ENCODE measurements at regions not wholly inside any gene's neighbourhood (a gene's known extent, or its start where the extent isn't known, plus 50 kb on each side); places are given as distances from the start of the nearest gene placed in this dataset.

- Histone ChIP-seq H3K4me1 (ENCODE audit: control insufficient read depth in 5 of 5, insufficient read depth in 5 of 5, low read length in 5 of 5) (no peaks in the 10 kb centered on the region), H3K27me3 (ENCODE audit: control insufficient read depth in 3 of 3, insufficient read depth in 3 of 3, low read length in 2 of 3) (no peaks in the 10 kb centered on the region), H3K27ac (ENCODE audit: low read depth in 1 of 2, low read length in 1 of 2) (no peak overlapping the region), H3K4me3 (no peak overlapping the region), H3K9me3 (ENCODE audit: control insufficient read depth in 4 of 4, insufficient read depth in 3 of 4, low read length in 3 of 4) (no peaks in the 10 kb centered on the region), H3K9ac (ENCODE audit: insufficient read depth in 1 of 2, low read length in 2 of 2) (no peak overlapping the region), H3K36me3 (ENCODE audit: control insufficient read depth in 4 of 4, insufficient read depth in 4 of 4, low read length in 4 of 4) (no peaks in the 10 kb centered on the region)
- no peak for ATAC-seq (ENCODE audit: insufficient read depth, low FRiP score)
- DNase-seq = no peak
- TF ChIP-seq CTCF (IDR thresholded peaks at IDR 0.05; ENCODE audit: control extremely low read depth, extremely low read depth) = no peak
- 96 to 97% methylated on average over 5 of the region's 5 CpGs for whole genome bisulfite sequencing, 2 donors
Observed at GRCh38 chr13:72453161-72453560, 274.3 kb downstream of the MZT1 start.

- Histone ChIP-seq H3K27me3 (ENCODE audit: control insufficient read depth in 3 of 3, insufficient read depth in 3 of 3, low read length in 2 of 3) (no peaks in the 10 kb centered on the region), H3K9ac (ENCODE audit: insufficient read depth in 1 of 2, low read length in 2 of 2) (no peak overlapping the region), H3K27ac (ENCODE audit: low read depth in 1 of 2, low read length in 1 of 2) (no peak overlapping the region), H3K36me3 (ENCODE audit: control insufficient read depth in 4 of 4, insufficient read depth in 4 of 4, low read length in 4 of 4) (no peaks in the 10 kb centered on the region), H3K4me1 (ENCODE audit: control insufficient read depth in 5 of 5, insufficient read depth in 5 of 5, low read length in 5 of 5) (no peaks in the 10 kb centered on the region), H3K9me3 (ENCODE audit: control insufficient read depth in 4 of 4, insufficient read depth in 3 of 4, low read length in 3 of 4) (no peaks in the 10 kb centered on the region), H3K4me3 (no peak overlapping the region)
- no peak for DNase-seq
- 82 to 84% methylated on average over 1 of the region's 1 CpG for WGBS, 2 donors
- TF ChIP-seq CTCF (IDR thresholded peaks at IDR 0.05; ENCODE audit: control extremely low read depth, extremely low read depth) = no peak
- ATAC-seq (ENCODE audit: insufficient read depth, low FRiP score) = no peak
Observed at GRCh38 chr13:72448082-72448481, 279.3 kb downstream of the MZT1 start.

- no peak overlapping the region for H3K9ac ChIP-seq (ENCODE audit: insufficient read depth in 1 of 2, low read length in 2 of 2)
- WGBS, 2 donors = 72 to 84% methylated on average over 1 of the region's 1 CpG
- no peaks in the 10 kb centered on the region for H3K4me1 ChIP-seq (ENCODE audit: control insufficient read depth in 5 of 5, insufficient read depth in 5 of 5, low read length in 5 of 5)
- no peaks in the 10 kb centered on the region for H3K9me3 ChIP-seq (ENCODE audit: control insufficient read depth in 4 of 4, insufficient read depth in 3 of 4, low read length in 3 of 4)
- TF ChIP-seq CTCF (IDR thresholded peaks at IDR 0.05; ENCODE audit: control extremely low read depth, extremely low read depth) = no peak
- no peak overlapping the region for H3K4me3 ChIP-seq
- no peaks in the 10 kb centered on the region for H3K27me3 ChIP-seq (ENCODE audit: control insufficient read depth in 3 of 3, insufficient read depth in 3 of 3, low read length in 2 of 3)
- DNase-seq (no peak), ATAC-seq (ENCODE audit: insufficient read depth, low FRiP score) (no peak)
- no peak overlapping the region for H3K27ac ChIP-seq (ENCODE audit: low read depth in 1 of 2, low read length in 1 of 2)
- no peaks in the 10 kb centered on the region for H3K36me3 ChIP-seq (ENCODE audit: control insufficient read depth in 4 of 4, insufficient read depth in 4 of 4, low read length in 4 of 4)
Observed at GRCh38 chr13:72444999-72445398, 282.4 kb downstream of the MZT1 start.

- 38 to 39% methylated on average over 1 of the region's 1 CpG for WGBS, 2 donors
- Histone ChIP-seq H3K27ac (ENCODE audit: low read depth in 1 of 2, low read length in 1 of 2) (no peak overlapping the region), H3K9ac (ENCODE audit: insufficient read depth in 1 of 2, low read length in 2 of 2) (no peak overlapping the region), H3K9me3 (ENCODE audit: control insufficient read depth in 4 of 4, insufficient read depth in 3 of 4, low read length in 3 of 4) (no peaks in the 10 kb centered on the region), H3K27me3 (ENCODE audit: control insufficient read depth in 3 of 3, insufficient read depth in 3 of 3, low read length in 2 of 3) (no peaks in the 10 kb centered on the region), H3K4me1 (ENCODE audit: control insufficient read depth in 5 of 5, insufficient read depth in 5 of 5, low read length in 5 of 5) (no peaks in the 10 kb centered on the region), H3K4me3 (no peak overlapping the region), H3K36me3 (ENCODE audit: control insufficient read depth in 4 of 4, insufficient read depth in 4 of 4, low read length in 4 of 4) (no peaks in the 10 kb centered on the region)
- no peak for ATAC-seq (ENCODE audit: insufficient read depth, low FRiP score)
- no peak for TF ChIP-seq CTCF (IDR thresholded peaks at IDR 0.05; ENCODE audit: control extremely low read depth, extremely low read depth)
- DNase-seq = no peak
Observed at GRCh38 chr13:72437458-72437857, 290.0 kb downstream of the MZT1 start.
